Activated T-cell treated with anti-CD3 and anti-CD28 coated beads for 4 hours (primary cell): ENCODE measurements at regions not wholly inside any gene's neighbourhood (a gene's known extent, or its start where the extent isn't known, plus 50 kb on each side); places are given as distances from the start of the nearest gene placed in this dataset.
A peak's percentile ranks its signal among the peaks of the same experiment; 100 is the strongest.
"Not testable (repeated sequence)": the region's sequence is repeated elsewhere in the genome, so short reads cannot be mapped to it uniquely, and the experiment has no call there.

Experiments used
- DNase-seq: peaks from one replicate; pipeline ENCODE4 v3.0.0-alpha.2; 2020

DNA sequence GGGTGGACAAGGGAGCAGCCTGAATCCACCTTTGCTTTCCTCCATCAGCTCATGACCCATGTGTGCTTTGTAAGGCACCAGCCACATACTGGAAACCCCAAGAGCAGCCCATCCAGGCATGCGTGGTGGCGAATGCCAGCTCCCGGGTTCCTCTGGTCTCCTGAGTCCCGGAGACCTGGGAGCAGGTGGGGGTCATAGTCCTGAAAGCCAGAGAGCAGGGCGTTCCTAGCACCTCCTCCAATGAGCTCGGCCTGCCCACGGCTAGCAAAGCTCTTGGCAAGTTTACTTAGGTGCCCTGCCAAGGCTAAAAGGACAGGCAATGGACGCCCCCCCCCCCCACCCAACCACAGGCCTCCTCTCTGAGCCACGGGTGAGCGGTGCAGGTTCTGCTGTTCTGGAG, 3960.2 kb upstream of the TPTE start:
- not testable (repeated sequence) for DNase-seq

- not testable (repeated sequence) for DNase-seq
Observed at GRCh38 chr21:6561578-6561977, 3959.8 kb upstream of the TPTE start.

- DNase-seq, result not testable (repeated sequence)
Observed at GRCh38 chr21:6564543-6565166, 3956.7 kb upstream of the TPTE start.

DNA sequence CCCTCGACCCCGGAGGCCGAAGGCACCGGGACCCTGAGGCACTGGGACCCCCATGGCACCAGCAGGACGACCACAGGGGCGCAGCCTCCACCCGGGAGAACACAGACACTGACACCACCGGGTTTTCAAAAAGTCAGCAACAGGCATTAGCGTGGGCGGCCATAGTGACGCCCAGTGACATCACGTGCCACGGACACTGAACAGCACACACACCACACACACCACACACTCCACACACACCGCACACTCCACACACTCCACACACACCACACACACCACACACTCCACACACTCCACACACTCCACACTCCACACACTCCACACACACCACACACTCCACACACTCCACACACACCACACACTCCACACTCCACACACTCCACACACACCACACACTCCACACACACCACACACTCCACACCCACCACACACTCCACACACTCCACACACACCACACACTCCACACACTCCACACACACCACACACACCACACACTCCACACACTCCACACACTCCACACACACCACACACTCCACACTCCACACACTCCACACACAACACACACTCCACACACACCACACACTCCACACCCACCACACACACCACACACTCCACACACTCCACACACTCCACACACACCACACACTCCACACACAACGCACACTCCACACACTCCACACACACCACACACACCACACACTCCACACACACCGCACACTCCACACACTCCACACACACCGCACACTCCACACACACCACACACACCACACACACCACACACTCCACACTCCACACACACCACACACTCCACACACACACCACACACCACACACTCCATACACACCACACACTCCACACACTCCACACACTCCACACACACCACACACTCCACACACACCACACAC, 3955.9 kb upstream of the TPTE start:
- DNase-seq, result peak; percentile 14

- not testable (repeated sequence) for DNase-seq
Observed at GRCh38 chr21:6567542-6567941, 3953.8 kb upstream of the TPTE start.

DNA sequence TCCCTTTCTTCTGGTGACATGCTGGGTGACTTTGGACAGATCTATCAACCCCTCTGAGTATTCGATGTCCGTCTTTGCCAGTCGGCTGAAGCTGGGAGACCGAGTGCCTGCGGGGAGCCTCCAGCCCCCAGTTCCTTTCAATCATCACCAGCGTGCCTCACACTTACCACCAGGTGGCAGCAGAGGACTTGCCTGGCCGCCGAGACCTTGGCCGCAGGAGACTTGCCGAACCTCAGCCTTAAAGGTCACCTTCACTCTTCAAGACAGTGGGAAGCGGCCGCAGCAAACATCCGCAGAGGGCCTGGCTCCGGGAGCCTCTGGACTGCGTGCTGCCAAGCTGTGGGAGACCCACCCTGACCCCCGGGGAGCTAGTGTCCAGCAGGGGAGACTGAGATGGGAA, 3952.2 kb upstream of the TPTE start:
- not testable (repeated sequence) for DNase-seq

DNA sequence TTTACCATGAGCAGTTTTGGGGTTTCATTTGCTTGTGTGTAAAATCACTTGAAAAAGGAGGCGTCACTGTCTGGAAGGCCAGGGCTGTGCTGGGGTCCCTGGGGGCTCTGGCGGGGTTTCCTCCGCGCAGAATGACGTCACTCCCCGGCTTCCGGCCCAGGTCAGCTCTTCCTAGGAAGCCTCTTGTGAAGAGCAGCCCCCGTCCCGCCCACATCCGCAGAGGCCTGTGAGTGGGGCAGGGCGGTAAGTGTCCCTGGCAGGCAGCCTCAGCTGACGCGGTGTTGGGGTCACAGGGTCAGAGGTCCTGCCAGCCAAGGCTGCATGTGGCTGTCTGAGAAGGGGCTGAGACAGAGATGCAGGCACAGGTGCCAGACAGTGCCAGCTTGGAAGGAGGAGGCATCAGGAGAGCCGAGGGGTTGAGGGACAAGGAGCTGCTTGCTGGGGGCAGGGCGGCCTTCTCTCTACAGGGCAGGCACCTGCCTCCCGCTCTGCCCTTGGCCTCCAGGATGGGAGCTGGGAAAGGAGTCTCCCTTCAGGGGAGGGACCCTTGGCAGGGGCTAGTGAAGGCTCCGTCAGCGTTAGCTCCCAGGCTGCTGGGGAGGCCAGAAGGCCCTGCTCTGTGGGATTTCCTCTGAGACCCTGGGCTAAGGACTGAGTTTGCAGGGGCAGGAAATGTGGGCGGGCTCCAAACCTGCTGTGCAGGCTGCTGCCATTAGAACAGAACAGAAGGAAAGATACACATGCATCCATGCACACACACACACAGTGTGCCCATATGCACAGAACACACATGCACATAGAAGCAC, 3951.6 kb upstream of the TPTE start:
- not testable (repeated sequence) for DNase-seq

DNA sequence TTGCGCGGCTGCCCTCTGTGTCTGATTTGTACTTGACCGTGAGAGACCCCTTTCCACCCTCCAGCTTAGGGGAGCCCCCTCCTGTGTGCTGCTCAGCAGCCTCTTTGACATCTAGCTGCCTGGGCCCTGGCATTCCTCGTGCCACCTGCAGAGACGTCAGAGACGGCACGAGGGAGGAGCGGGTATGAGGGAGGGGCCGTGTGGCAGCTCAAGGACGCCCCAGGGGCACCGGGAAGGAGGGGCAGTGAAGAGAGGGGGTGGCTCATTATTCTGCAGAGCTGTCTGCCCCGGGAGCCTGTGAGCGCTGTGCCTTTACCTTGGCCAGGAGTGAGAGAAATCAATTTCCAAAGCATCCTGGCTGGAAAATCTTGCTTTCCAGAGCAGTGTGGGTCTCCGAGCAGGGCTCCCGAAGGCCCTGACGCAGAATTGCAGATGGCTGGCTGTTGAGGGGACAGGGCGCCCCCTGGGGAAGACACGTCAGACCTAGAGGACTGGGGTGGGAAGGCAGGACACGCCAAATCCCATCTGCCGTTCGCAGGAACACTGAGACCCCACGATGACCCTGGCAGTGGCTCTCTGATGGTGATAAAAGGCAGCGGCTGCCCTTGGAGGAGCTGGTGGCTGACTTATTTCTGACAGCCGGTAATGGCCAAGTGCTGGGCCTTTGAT, 3950.5 kb upstream of the TPTE start:
- DNase-seq, result not testable (repeated sequence)

GRCh38 chr21:6573576-6573975, 3947.8 kb upstream of the TPTE start:
- not testable (repeated sequence) for DNase-seq

GRCh38 chr21:6579801-6580200, 3941.6 kb upstream of the TPTE start:
- DNase-seq, result not testable (repeated sequence)
